Posterior vena cava (tissue), 2 donors: ENCODE measurements at regions not wholly inside any gene's neighbourhood (a gene's known extent, or its start where the extent isn't known, plus 50 kb on each side); places are given as distances from the start of the nearest gene placed in this dataset.

Experiments
- DNase-seq: peaks from one replicate; pipeline ENCODE4 v3.0.0-alpha.2; 2020; ENCODE audit warnings: low spot score
- intact Hi-C, 2 donors: fragments of 100-400 bp; cut with DNase I; formaldehyde crosslinking; loops; one replicate each; pipeline versions ENCODE4 v1.14.1 to v1.14.2; 2022 to 2023
- donor health status: DM: yes; HTN: yes; CAD: no.
- donor health status: DM: yes; HTN: yes; CAD: no.

DNA sequence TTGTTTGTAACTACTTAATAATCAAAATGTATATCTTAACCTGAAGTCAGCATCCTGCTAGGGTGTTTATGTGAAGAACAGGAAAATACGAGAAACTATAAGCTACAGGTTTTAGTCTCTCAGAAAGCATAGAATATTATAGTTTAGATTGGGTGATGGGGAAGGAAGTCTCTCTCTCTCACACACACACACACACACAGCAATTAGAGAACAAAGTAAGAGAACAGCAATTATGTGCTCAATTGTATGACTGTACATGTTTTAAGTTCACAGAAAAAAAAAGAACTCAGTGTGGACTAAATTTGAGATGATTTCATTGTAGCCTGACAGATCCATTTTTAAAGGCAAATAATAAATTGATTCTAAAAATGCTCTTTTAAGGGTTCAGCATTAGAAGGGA lies 94.3 kb upstream of the ZNF516 start:
- intact Hi-C loops: loop anchor here in 1 of 2 donors (10.0 kb wide), 1 partner anchor 65 kb away; no protein-coding TSS in a partner anchor
- no peak for DNase-seq

GRCh38 chr18:76588601-76589226 lies 93.7 kb upstream of the ZNF516 start:
- intact Hi-C loops: loop anchor here in 1 of 2 donors (10.0 kb wide), 1 partner anchor 64 kb away; no protein-coding TSS in a partner anchor
- peak; percentile 81 for DNase-seq

GRCh38 chr18:76587879-76588271 lies 92.8 kb upstream of the ZNF516 start:
- DNase-seq: no peak
- intact Hi-C loops: loop anchor here in 1 of 2 donors (10.0 kb wide), 1 partner anchor 63 kb away; no protein-coding TSS in a partner anchor

- no peak for DNase-seq
- intact Hi-C loops: loop anchor here in 1 of 2 donors (10.0 kb wide), 1 partner anchor 63 kb away; no protein-coding TSS in a partner anchor
Measured at GRCh38 chr18:76587147-76587878, 92.3 kb upstream of the ZNF516 start.

DNA sequence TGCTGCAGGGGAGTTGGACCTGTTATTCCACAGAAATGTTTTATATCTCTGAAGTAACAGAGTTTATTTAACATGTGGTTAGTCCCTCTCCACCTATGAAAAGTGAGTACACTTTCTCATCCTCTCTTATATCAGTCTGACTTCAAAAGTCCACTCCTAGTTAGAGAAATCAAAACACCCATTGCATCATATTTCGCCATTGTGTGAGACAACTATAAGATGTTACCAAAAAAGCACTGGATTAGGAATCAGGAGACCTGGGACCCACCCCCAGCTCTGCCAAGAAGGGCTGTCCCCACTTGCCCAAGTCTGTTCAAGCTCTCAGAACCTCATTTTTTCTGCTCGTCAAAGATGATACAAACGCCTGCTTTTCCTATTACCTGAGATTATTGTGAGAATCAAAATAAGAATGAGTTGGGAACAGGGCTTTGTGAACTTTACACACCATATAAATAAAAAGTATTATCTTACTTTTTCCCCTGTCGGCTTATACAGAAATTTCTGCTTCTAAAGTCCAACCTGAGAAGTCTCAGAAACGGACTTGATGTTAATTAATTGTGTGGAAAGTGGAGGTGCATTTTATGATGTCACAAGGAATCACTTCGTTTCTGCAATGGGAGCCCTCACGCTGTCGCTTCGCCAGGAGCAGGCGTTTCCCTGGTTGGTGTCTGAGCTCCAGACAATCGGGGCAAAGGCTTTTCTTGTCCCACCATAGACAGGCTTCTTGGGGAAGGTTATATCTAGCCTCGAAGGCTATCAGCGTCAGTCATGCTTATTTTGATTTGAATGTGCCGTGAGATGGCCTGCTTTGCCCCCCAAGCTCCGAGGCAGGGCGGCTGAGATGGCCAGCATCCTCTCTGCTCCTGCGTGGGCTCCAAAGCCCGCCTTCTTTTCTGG lies 89.6 kb upstream of the ZNF516 start:
- DNase-seq: no peak
- intact Hi-C loops: loop anchor here in 1 of 2 donors (10.0 kb wide), 1 partner anchor 60 kb away; no protein-coding TSS in a partner anchor

GRCh38 chr18:76581261-76581660 lies 86.2 kb upstream of the ZNF516 start:
- intact Hi-C loops: loop anchor here in 1 of 2 donors (10.0 kb wide), 1 partner anchor 56 kb away; no protein-coding TSS in a partner anchor
- DNase-seq: no peak

DNA sequence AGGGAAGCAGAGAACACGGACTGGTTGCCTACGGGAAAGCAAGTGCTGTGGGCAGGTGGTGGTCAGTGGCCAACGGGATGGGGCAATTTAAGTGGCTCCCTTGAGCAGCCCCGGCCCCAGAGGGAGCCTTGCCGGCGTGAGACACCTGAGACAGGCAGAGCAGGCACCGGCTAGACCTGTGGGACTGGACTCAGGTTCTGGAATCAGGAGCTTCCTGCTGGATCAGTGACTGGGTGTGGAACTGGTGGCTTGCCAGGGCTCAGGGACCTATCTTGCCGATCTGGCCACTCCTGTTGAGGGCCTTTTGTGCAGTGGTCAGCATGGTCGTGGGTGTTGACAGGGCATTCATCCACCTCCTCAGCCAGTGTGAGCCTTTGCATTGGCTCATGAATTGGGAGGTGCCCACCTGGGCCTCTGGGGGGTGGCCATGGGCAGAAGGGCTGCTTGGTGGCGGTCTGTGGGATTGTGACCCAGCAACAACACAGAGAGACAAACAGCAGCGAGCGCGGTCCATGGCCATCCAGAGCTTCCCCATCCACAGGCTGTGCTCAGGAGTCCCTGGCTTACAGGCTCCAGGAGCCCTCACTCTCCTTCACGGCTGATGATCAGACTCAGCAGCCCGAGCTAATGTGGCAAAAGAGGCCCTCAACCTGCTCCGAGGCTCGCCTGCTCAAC lies 85.4 kb upstream of the ZNF516 start:
- no peak for DNase-seq
- intact Hi-C loops: loop anchor here in 1 of 2 donors (10.0 kb wide), 1 partner anchor 56 kb away; no protein-coding TSS in a partner anchor

DNA sequence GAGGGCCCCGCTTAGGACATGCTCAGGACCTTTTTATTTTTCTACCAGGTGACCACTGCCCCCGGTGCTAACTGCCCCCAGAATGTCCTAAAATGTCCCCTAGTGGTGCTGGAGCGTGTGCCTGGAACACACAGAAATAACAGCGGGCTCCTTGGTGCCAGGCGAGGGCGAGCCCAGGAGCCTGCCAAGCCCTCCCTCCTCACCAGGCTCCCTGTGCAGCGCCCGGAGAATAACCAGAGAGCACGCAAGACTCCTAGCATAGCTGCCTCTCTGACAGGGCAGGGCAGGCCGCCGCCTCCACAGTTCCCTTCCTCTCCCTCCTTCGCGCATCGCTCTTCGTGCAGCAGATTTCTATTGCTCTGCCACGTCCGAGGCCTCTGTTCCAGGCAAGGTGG lies 84.3 kb upstream of the ZNF516 start:
- no peak for DNase-seq
- intact Hi-C loops: no loop called here

DNA sequence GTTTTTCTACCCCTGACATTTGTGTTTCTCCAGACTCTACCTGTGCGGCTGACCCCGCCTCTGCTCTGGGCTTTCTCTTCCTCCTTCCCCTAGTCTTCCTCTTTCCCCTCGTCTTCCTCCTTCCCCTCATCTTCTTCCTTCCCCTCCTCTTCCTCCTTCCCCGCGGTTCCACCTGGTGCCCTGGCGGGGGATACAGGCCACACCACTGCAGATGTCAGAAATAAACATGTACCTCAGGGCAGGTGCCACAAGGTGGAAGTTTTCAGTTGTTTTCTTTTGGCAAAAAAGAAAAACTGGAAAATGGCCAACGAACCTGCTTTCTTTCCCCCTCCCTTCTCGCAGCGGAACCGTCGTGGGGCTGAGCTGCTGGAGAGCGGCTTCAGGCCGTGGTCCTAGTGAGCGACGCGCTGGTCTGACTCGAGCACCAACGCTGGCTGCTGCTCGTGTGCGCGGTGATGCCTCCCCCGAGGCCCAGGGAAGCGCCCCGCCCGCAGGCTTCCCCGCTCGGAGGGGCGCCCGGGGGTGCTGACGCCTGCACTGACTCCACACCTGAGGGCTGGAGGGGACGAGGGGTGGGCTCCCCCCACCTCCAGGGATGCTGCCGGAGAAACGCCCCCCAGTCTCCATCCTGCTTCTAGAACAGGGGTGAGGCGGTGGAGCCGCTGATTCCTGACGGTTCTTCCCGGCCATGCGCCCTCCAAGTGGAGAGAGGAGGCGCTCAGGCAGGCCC lies 83.7 kb upstream of the ZNF516 start:
- DNase-seq: no peak
- intact Hi-C loops: no loop called here

DNA sequence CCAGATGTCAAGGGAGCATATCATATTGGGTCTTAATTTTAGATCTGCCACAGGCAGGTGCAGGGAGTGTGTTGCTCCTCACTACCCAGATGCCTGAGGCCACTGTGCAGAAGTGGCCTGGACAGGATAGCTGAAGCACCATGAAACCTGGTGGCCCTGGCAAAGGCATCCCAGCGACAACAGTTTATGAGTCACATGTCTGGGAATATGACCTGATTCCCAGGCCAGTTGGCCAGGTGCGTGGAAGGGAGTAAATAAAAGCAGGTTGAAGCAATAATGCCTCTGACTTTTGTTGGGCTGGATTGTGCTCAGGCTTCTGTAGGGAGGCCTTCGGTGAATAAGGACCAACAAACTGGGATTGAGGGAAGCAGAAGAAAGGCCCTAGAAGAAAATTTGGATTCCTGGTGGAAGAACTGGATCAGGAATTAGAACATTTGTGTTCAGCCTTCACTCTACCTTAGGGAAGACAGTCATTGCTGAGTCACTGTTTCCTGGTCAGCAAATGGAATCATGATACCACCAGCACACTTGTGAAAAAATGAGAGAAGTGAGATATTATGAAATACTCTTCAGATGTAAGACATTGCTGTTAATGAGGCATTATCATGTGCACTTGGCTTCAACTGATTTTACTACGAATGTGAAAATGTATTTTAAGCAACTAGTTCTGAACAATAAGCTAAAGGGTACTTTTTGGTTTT lies 78.4 kb upstream of the ZNF516 start:
- intact Hi-C loops: no loop called here
- no peak for DNase-seq

GRCh38 chr18:76572518-76573247 lies 77.6 kb upstream of the ZNF516 start:
- intact Hi-C loops: no loop called here
- DNase-seq: no peak

DNA sequence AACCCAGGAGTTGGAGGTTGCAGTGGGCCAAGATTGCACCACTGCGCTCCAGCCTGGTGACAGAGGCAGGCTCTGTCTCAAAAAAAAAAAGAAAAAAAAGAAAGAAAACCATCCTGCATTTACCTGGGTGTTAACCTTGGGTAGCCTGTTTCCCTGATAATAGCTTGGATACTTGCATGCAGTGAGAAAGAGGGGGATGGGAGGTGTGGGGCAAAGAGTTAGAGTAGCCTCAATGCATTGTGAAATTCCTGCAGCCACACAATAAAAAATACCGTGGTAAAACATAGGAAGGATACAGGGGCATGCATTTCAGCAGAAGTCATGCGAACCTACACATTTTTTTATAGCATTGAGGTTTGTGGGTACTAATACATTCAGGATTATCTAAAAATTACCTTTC lies 76.6 kb upstream of the ZNF516 start:
- intact Hi-C loops: no loop called here
- DNase-seq: no peak

- DNase-seq: no peak
- intact Hi-C loops: no loop called here
Measured at GRCh38 chr18:76570856-76571255, 75.8 kb upstream of the ZNF516 start.

DNA sequence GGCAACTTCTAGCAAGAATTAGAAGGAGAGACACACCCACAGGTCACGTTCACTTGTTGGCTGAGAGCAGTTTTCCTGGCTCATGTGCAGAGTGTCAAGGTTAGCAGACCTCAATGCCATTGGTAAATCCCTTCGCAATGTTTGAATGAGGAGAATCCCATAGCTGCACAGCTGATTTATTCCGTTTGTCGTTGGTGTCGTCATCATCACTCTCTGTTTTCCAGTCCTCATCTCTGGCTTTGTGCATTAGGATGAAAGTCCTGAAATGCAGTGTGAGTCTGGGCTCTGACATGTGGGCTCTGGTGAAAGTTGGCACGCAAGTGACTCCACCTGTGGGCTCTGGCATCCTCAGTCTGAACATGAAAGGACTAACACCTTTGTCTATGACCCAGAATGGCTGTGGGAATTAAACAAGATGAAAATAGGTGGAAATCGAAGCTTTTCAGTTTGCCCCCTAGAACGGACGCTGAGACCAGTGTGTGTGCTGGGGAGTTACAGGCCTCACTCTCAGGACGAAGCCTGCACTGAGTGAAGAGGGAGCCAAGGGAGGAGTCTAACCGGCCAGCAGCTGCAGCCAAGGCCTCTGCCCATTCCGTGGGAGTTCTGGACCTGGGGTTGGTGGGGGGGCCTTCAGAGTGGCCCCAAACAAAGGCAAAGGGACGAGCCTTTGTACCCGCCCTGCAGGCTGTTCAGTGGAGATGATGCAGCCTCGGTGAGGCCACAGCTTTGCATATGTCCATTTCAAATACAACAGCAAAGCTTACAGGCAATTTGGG lies 74.8 kb upstream of the ZNF516 start:
- DNase-seq: no peak
- intact Hi-C loops: no loop called here

GRCh38 chr18:76568731-76569130 lies 73.7 kb upstream of the ZNF516 start:
- DNase-seq: no peak
- intact Hi-C loops: no loop called here

GRCh38 chr18:76567835-76568445 lies 72.9 kb upstream of the ZNF516 start:
- intact Hi-C loops: no loop called here
- DNase-seq: no peak
